ENCODE measurements at regions not wholly inside any gene's neighbourhood (a gene's known extent, or its start where the extent isn't known, plus 50 kb on each side); places are given as distances from the start of the nearest gene placed in this dataset.

DNA sequence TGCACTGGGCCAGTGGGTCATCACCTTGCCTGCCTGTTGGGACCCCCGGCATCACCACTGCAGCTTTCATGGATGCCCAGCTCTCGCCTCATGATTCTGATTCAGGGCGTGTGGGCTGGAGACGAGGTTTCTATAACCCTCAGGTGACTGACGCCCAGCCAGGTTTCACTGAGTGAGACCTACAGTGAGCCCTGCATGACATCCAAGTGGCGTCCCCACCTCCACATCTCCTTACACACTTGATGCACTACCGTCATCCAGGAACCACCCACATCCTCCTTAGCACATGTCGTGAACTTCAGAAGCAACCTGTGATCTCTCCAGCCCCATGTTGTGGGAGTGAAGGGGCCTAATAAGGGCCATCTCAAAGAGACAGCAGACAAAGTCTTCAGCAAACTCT, 257.5 kb downstream of the CTTN start:
- no peaks in the 10 kb centered on the region for H3K9me3 ChIP-seq (ENCODE audit: control insufficient read depth, insufficient read depth, low read depth, low read length)
- H3K4me2 ChIP-seq (ENCODE audit: extremely low read depth, insufficient read depth, low read length): no peak overlapping the region
- H2AFZ ChIP-seq (ENCODE audit: low read length): no peak overlapping the region
- DNase-seq (ENCODE audit: low read depth in 2 of 2): no peak
- no peaks in the 10 kb centered on the region for H3K36me3 ChIP-seq (ENCODE audit: control insufficient read depth, insufficient read depth, low read length)
- no peak overlapping the region for H3K4me3 ChIP-seq (replicated peaks in 1 of 4; ENCODE audit: control extremely low read depth in 1 of 4, insufficient read depth in 1 of 4, low read depth in 3 of 4, low read length in 4 of 4)
- H3K9ac ChIP-seq (ENCODE audit: insufficient read depth, low read length): no peak overlapping the region
- no peak overlapping the region for H3K27ac ChIP-seq (ENCODE audit: insufficient read depth, low read length)
- H3K27me3 ChIP-seq (ENCODE audit: control insufficient read depth, insufficient read depth, low read length): no peaks in the 10 kb centered on the region
- TF ChIP-seq EZH2 (IDR thresholded peaks at IDR 0.05; ENCODE audit: low read length, missing control alignments): no peak
- TF ChIP-seq CTCF (conservative IDR thresholded peaks at IDR 0.05 in 1 of 2, IDR thresholded peaks at IDR 0.05 in 1 of 2; ENCODE audit: low read depth in 1 of 2, low read length in 2 of 2): no peak
- H4K20me1 ChIP-seq (ENCODE audit: control insufficient read depth, extremely low read depth, insufficient read depth, low read length): no peaks in the 10 kb centered on the region
- no peaks in the 10 kb centered on the region for H3K79me2 ChIP-seq (ENCODE audit: control insufficient read depth, insufficient read depth, low read length)
- H3K4me1 ChIP-seq (ENCODE audit: control insufficient read depth, extremely low read depth, insufficient read depth, low read length): no peaks in the 10 kb centered on the region

DNA sequence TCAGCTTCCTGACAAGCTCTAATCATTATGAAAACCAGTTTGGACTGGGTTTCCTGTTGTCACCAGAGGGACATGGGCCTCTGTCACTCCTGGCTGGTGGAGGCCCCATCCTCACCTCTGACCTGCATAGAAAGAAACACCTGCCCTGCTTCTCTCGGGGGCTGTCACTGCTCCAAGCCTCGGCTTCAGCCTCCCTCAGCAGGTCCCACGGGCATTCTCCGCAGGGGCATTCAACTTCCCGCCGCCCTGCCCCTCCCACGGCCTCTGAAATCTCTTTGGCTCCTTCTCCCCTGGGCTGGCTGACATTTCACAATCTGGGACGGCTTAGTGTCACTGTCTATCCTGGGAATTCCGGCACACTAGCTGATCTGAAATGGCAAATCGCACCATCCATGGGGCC, 257.9 kb downstream of the CTTN start:
- TF ChIP-seq EZH2 (IDR thresholded peaks at IDR 0.05; ENCODE audit: low read length, missing control alignments): no peak
- TF ChIP-seq CTCF (conservative IDR thresholded peaks at IDR 0.05 in 1 of 2, IDR thresholded peaks at IDR 0.05 in 1 of 2; ENCODE audit: low read depth in 1 of 2, low read length in 2 of 2): no peak
- Histone ChIP-seq H3K4me3 (replicated peaks in 1 of 4; ENCODE audit: control extremely low read depth in 1 of 4, insufficient read depth in 1 of 4, low read depth in 3 of 4, low read length in 4 of 4) (no peak overlapping the region), H4K20me1 (ENCODE audit: control insufficient read depth, extremely low read depth, insufficient read depth, low read length) (no peaks in the 10 kb centered on the region), H2AFZ (ENCODE audit: low read length) (no peak overlapping the region), H3K4me2 (ENCODE audit: extremely low read depth, insufficient read depth, low read length) (no peak overlapping the region), H3K27ac (ENCODE audit: insufficient read depth, low read length) (no peak overlapping the region), H3K27me3 (ENCODE audit: control insufficient read depth, insufficient read depth, low read length) (no peaks in the 10 kb centered on the region), H3K9ac (ENCODE audit: insufficient read depth, low read length) (no peak overlapping the region), H3K36me3 (ENCODE audit: control insufficient read depth, insufficient read depth, low read length) (no peaks in the 10 kb centered on the region), H3K4me1 (ENCODE audit: control insufficient read depth, extremely low read depth, insufficient read depth, low read length) (no peaks in the 10 kb centered on the region), H3K79me2 (ENCODE audit: control insufficient read depth, insufficient read depth, low read length) (no peaks in the 10 kb centered on the region), H3K9me3 (ENCODE audit: control insufficient read depth, insufficient read depth, low read depth, low read length) (no peaks in the 10 kb centered on the region)
- DNase-seq (ENCODE audit: low read depth in 2 of 2): no peak

DNA sequence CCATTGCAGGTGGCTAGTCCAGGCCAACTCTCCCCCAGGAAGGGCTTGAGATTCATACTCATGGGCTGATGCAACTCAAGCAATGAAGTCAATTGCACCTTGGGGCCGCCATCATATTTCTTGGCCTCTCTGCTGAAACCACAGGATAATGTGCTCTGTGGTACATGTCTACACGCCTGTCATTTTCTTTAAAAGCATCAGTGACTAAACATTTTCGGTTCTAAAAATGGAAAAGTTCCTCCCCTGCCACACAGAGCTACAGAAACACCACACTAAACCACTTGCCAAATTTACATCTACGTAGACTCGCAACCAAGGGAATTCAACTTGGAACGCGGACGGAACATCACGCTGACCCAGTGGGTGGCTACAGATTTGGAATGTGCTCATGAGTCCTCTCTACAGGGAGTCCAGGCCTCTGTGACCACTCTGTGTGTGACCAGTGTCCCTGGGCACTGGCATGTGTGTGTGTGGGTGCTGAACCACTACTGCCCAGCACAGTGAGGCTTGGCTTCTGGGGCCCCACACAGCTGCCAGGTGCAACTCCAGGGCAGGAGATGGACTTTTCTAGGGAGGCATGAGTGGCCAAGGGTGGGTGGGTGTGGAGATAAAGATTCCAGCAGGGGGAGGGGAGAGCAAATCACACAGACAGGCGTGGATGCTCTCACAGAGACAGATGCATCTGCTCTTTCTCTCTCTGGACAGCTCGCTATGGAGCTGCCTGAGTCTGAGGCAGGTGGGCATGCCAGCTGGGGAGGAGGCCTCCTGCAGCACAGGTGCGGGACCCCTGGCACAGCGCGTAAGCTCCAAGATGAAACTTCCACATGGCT, 261.9 kb downstream of the CTTN start:
- H3K9ac ChIP-seq (ENCODE audit: insufficient read depth, low read length): no peak overlapping the region
- H3K9me3 ChIP-seq (ENCODE audit: control insufficient read depth, insufficient read depth, low read depth, low read length): no peaks in the 10 kb centered on the region
- no peaks in the 10 kb centered on the region for H3K36me3 ChIP-seq (ENCODE audit: control insufficient read depth, insufficient read depth, low read length)
- H3K4me1 ChIP-seq (ENCODE audit: control insufficient read depth, extremely low read depth, insufficient read depth, low read length): no peaks in the 10 kb centered on the region
- no peak for DNase-seq (ENCODE audit: low read depth in 2 of 2)
- H3K4me2 ChIP-seq (ENCODE audit: extremely low read depth, insufficient read depth, low read length): no peak overlapping the region
- TF ChIP-seq EZH2 (IDR thresholded peaks at IDR 0.05; ENCODE audit: low read length, missing control alignments) (no peak), CTCF (conservative IDR thresholded peaks at IDR 0.05 in 1 of 2, IDR thresholded peaks at IDR 0.05 in 1 of 2; ENCODE audit: low read depth in 1 of 2, low read length in 2 of 2) (no peak)
- no peak overlapping the region for H2AFZ ChIP-seq (ENCODE audit: low read length)
- no peak overlapping the region for H3K27ac ChIP-seq (ENCODE audit: insufficient read depth, low read length)
- H3K4me3 ChIP-seq (replicated peaks in 1 of 4; ENCODE audit: control extremely low read depth in 1 of 4, insufficient read depth in 1 of 4, low read depth in 3 of 4, low read length in 4 of 4): no peak overlapping the region
- no peaks in the 10 kb centered on the region for H4K20me1 ChIP-seq (ENCODE audit: control insufficient read depth, extremely low read depth, insufficient read depth, low read length)
- H3K79me2 ChIP-seq (ENCODE audit: control insufficient read depth, insufficient read depth, low read length): no peaks in the 10 kb centered on the region
- H3K27me3 ChIP-seq (ENCODE audit: control insufficient read depth, insufficient read depth, low read length): peaks cover 2% of the 10 kb centered on the region
